ENCODE measurements at regions not wholly inside any gene's neighbourhood (a gene's known extent, or its start where the extent isn't known, plus 50 kb on each side); places are given as distances from the start of the nearest gene placed in this dataset.
A peak's percentile ranks its signal among the peaks of the same experiment; 100 is the strongest.
"Not testable (repeated sequence)": the region's sequence is repeated elsewhere in the genome, so short reads cannot be mapped to it uniquely, and the experiment has no call there.

GRCh38 chr12:88842314-88842713 lies 262.0 kb upstream of the KITLG start:
- no peak overlapping the region for H3K4me3 ChIP-seq (ENCODE audit: low read length)
- TF ChIP-seq CTCF (IDR thresholded peaks at IDR 0.05; ENCODE audit: insufficient read depth, low read depth, low read length, missing control alignments), result no peak
- no peak for DNase-seq (ENCODE audit: low read depth)

- DNase-seq (ENCODE audit: low read depth), result no peak
- no peak for TF ChIP-seq CTCF (IDR thresholded peaks at IDR 0.05; ENCODE audit: insufficient read depth, low read depth, low read length, missing control alignments)
- H3K4me3 ChIP-seq (ENCODE audit: low read length), result no peak overlapping the region
These were observed 259.2 kb upstream of the KITLG start for GRCh38 chr12:88839486-88839885.

GRCh38 chr12:88836156-88836555 lies 255.9 kb upstream of the KITLG start:
- H3K4me3 ChIP-seq (ENCODE audit: low read length), result no peak overlapping the region
- DNase-seq (ENCODE audit: low read depth), result peak; percentile 78
- TF ChIP-seq CTCF (IDR thresholded peaks at IDR 0.05; ENCODE audit: insufficient read depth, low read depth, low read length, missing control alignments), result no peak

- no peak for TF ChIP-seq CTCF (IDR thresholded peaks at IDR 0.05; ENCODE audit: insufficient read depth, low read depth, low read length, missing control alignments)
- peak; percentile 44 for DNase-seq (ENCODE audit: low read depth)
These were observed 254.0 kb upstream of the KITLG start for GRCh38 chr12:88834226-88834625.

GRCh38 chr12:88833641-88834116 lies 253.4 kb upstream of the KITLG start:
- no peak for TF ChIP-seq CTCF (IDR thresholded peaks at IDR 0.05; ENCODE audit: insufficient read depth, low read depth, low read length, missing control alignments)
- H3K4me3 ChIP-seq (ENCODE audit: low read length), result no peak overlapping the region
- peak; percentile 58 for DNase-seq (ENCODE audit: low read depth)

More at GRCh38 chr12:88834226-88834625, 254.0 kb upstream of the KITLG start:
- H3K4me3 ChIP-seq (ENCODE audit: low read length), result no peak overlapping the region

- DNase-seq (ENCODE audit: low read depth); H3K4me3 ChIP-seq (ENCODE audit: low read length): not testable (repeated sequence)
These were observed 248.3 kb upstream of the KITLG start for GRCh38 chr12:88828537-88828936.

- no peak for TF ChIP-seq CTCF (IDR thresholded peaks at IDR 0.05; ENCODE audit: insufficient read depth, low read depth, low read length, missing control alignments)
- no peak for DNase-seq (ENCODE audit: low read depth)
- no peak overlapping the region for H3K4me3 ChIP-seq (ENCODE audit: low read length)
These were observed 239.7 kb upstream of the KITLG start for GRCh38 chr12:88820012-88820411.

Measured in epithelial cell of esophagus (primary cell).